ENCODE measurements at regions not wholly inside any gene's neighbourhood (a gene's known extent, or its start where the extent isn't known, plus 50 kb on each side); places are given as distances from the start of the nearest gene placed in this dataset.

- DNase-seq (ENCODE audit: low read depth): no peak
These were observed 172.4 kb downstream of the PHETA1 start for GRCh38 chr12:111196532-111196931.

- no peak for DNase-seq (ENCODE audit: low read depth)
These were observed 173.6 kb downstream of the PHETA1 start for GRCh38 chr12:111195316-111195715.

GRCh38 chr12:111194703-111195051 is 174.2 kb downstream of the PHETA1 start:
- no peak for DNase-seq (ENCODE audit: low read depth)

DNA sequence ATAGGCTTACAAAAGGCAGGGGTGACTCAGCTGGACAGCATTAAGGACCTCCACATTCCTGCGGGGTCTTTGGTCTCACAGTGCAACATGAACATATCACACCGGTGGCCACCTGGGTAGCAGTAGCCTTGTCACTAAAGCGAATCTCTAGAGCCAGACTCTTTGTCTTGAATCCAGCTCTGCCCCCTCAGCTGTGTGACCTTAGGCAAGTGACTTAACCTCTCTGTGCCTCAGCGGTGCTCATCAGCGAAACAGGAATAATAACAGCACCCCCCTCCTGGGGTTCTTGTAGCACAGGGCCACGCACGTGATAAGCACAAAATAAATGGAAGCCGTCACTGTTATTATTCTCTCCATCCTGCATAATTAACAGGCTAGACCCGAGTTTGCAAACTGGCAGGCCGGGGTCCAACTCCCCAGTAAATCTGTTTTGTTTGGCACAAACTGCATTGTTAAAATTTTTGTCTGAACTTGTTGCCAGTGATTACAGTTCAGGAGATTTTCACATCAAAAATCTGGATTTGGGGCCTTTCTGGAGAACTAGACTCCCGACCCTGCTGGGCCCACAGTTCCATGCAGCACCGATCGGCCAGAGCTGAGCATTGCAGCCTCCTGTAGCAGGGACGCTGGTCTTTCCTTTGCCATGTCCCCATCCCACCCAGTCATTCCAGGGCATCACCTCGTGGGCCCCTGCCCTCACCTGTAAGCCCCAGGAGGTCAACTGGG is 174.8 kb downstream of the PHETA1 start:
- no peak for DNase-seq (ENCODE audit: low read depth)

GRCh38 chr12:111193496-111193895 is 175.4 kb downstream of the PHETA1 start:
- no peak for DNase-seq (ENCODE audit: low read depth)

DNA sequence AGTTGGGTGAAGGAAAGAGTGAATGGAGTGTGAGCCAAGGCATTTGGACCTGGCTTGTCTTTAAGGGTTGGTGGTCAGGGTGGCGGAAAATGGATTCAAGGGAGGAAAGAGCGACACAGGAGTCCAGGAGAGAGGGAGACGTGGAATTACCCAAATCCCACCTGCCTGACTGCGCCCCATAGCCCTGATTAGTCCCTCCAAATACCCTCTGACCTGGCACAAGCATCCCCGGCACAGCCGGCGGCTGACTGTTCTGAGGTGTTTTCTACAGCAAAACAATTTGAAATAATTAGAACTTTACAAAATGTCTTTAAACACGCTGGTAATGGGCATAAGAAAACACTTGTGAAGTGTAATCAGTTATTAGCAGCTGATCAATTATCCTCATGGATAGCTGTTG is 175.8 kb downstream of the PHETA1 start:
- no peak for DNase-seq (ENCODE audit: low read depth)

DNA sequence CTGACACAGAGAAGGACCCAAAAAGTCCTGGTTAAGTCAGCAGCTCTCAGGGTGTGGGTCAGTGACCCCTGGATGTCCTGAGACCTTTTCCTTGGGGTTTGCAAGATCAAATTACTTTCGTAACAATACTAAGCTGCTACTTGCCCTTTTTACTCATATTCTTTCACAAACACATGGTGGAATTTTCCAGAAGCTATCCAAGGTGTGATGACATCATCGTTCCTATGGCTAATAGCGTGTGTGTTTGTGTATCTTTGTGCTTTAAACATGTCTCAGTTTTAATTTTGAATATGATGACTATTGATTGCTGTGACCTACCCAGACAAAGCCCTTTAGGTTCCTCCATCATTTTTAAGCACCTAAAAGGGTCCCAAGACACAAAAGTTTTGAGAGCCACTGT is 176.2 kb downstream of the PHETA1 start:
- DNase-seq (ENCODE audit: low read depth): no peak

- no peak for DNase-seq (ENCODE audit: low read depth)
These were observed 178.0 kb downstream of the PHETA1 start for GRCh38 chr12:111190741-111191526.

DNA sequence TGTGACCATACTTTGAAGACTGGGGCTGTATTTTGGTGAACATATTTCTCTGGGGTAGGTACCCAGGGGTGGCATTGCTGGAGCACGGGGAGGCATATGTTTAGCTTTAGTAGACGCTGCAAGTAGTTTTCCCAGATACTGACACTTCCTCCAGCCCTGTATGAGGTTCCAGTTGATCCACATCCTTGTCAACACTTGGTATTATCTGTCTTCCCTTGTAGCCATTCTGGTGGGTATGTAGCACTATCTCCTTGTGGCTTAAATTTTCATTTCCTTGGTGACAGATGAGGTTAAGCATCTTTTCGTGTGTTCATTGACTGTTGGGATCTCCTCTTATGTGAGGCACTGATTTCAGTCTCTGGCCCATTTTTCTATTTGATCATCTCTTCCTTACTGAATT is 179.1 kb downstream of the PHETA1 start:
- no peak for DNase-seq (ENCODE audit: low read depth)

DNA sequence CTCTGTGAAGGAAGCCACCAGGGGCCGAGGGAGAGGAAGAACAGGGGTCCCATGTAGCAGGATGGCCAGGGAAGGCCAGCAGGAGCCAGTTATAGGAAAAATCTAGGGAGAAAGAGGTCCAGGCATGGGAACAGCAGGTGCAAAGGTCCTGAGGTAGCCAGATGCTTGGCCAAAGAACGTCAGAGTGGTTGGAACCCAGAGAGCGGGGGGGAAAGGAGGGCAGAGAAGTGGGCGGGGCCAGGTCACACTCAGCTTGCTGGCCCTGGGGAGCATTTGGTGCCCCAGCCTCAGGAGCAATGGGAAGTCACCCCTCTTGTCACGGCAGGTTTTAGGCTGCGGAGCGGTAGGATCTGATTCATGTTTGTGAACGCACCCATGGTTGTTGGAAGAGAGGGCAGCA is 180.5 kb downstream of the PHETA1 start:
- DNase-seq (ENCODE audit: low read depth): no peak

- DNase-seq (ENCODE audit: low read depth): no peak
These were observed 182.5 kb downstream of the PHETA1 start for GRCh38 chr12:111186347-111186746.

GRCh38 chr12:111185889-111186227 is 183.0 kb downstream of the PHETA1 start:
- DNase-seq (ENCODE audit: low read depth): no peak

GRCh38 chr12:111185206-111185888 is 183.5 kb downstream of the PHETA1 start:
- DNase-seq (ENCODE audit: low read depth): no peak

- no peak for DNase-seq (ENCODE audit: low read depth)
These were observed 184.7 kb downstream of the PHETA1 start for GRCh38 chr12:111184161-111184560.

DNA sequence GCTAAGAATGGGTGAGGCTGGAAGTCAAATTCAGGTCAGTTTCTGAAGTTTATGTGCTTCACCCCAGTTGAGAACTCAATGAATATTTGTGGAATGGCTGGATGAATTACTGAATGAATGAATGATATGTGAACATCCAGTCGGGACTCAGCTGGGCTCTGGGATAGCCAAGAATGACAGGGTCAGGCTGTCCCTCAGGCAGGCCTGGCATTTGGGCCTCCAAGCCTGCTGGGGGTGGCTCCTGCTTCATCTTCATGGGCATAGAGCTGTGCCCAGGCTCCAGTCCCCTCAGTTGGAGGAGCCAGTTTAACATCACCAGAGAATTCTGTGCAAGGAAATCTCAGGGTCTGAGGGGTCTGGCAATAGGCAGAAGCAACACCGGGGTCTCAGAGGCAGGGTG is 185.8 kb downstream of the PHETA1 start:
- DNase-seq (ENCODE audit: low read depth): no peak

- no peak for DNase-seq (ENCODE audit: low read depth)
These were observed 186.5 kb downstream of the PHETA1 start for GRCh38 chr12:111182382-111182781.

DNA sequence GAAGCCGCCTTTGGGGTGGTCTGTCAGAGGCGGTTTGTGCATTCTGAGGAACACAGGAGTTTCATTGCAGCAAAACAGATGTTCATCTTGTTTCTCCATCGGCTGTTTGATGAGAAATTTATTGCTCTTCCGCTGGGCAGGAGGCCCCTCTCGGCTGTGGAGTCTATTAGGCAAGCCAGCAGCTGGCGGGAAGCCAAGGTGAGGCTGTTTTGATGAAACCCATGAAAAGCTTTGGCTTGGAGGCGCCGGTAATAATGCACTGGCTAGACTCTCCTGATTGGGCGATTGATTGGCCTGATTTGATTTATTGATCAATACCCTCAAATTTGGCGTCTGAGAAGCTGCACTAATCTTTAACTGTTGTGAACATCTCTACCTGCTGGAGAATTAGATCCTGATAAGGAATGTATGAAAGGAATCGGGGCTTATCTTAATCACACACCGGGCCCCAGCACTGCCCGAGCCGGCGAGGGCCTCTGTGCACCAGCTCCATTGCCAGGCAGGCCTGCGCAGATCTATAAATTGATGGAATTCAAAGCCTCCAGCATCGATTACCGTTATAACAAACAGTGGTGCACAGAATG is 187.7 kb downstream of the PHETA1 start:
- no peak for DNase-seq (ENCODE audit: low read depth)

DNA sequence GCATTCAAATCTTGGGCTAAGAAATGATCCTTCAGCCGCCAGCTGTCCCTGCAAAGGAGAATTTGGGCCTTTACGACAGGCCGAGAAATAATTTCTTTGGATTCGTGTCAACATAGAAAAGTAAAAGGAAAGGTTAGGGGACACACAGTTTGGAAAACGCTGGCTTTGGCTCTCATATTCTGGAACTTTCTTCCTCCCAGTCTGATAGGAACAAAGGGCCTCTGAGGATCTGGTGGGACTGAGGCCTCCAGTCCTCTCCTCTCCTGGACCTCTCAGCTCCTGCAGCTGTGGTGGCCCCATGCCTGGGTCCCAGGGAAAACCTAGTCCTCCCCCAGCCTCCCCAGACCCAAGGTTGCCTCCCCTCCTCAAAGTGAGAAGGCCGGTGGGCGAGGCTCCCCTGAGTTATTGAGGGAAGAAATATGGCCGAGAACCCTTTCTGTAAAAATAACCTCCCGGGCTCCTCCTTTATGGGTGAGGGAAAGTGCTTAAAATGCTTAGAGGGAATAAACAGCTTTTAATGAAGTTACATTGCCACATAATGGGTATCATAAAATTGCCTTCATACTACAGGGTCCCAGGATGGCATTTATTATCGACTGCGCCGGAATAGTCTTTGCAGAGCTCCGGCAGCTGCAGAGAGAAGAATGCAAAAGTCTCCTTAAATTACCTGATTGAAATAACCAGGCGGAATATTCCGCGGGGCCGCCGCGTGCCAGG is 188.3 kb downstream of the PHETA1 start:
- no peak for DNase-seq (ENCODE audit: low read depth)

- no peak for DNase-seq (ENCODE audit: low read depth)
These were observed 190.5 kb downstream of the PHETA1 start for GRCh38 chr12:111178181-111179081.

GRCh38 chr12:111175396-111176094 is 193.3 kb downstream of the PHETA1 start:
- no peak for DNase-seq (ENCODE audit: low read depth)

- DNase-seq (ENCODE audit: low read depth): no peak
These were observed 193.9 kb downstream of the PHETA1 start for GRCh38 chr12:111174961-111175345.
